ENCODE measurements at regions not wholly inside any gene's neighbourhood (a gene's known extent, or its start where the extent isn't known, plus 50 kb on each side); places are given as distances from the start of the nearest gene placed in this dataset.

DNA sequence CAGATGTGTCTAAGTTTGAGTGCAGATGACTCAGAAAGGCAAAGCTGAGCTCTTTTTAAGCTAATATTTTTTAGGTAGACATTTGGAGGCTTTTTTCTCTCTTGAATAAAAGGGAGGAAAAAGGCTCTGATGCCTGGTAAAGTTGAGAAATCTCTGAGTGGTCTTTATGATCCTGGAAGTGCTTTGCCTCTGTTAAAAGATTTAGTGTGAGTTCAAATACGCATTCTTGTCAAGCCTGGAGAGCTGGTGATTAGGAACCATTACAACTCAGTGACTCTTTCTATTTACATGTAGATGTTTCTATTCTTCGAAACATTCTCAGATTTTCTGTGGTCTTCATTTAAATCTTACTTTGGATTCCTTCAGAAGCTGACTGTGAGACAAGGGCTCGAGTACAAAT, 143.4 kb upstream of the MED14 start:
- TF ChIP-seq, protein P1, sequence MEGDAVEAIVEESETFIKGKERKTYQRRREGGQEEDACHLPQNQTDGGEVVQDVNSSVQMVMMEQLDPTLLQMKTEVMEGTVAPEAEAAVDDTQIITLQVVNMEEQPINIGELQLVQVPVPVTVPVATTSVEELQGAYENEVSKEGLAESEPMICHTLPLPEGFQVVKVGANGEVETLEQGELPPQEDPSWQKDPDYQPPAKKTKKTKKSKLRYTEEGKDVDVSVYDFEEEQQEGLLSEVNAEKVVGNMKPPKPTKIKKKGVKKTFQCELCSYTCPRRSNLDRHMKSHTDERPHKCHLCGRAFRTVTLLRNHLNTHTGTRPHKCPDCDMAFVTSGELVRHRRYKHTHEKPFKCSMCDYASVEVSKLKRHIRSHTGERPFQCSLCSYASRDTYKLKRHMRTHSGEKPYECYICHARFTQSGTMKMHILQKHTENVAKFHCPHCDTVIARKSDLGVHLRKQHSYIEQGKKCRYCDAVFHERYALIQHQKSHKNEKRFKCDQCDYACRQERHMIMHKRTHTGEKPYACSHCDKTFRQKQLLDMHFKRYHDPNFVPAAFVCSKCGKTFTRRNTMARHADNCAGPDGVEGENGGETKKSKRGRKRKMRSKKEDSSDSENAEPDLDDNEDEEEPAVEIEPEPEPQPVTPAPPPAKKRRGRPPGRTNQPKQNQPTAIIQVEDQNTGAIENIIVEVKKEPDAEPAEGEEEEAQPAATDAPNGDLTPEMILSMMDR (conservative IDR thresholded peaks at IDR 0.05): no peak
- no peak for TF ChIP-seq ZFX (IDR thresholded peaks at IDR 0.05)

All from C4-2B (cell line).